ENCODE measurements at regions not wholly inside any gene's neighbourhood (a gene's known extent, or its start where the extent isn't known, plus 50 kb on each side); places are given as distances from the start of the nearest gene placed in this dataset.

GRCh38 chr9:80893190-80893589, 796.2 kb downstream of the TLE1 start:
- no peak overlapping the region for H3K4me2 ChIP-seq (ENCODE audit: insufficient read depth, low read length)
- DNase-seq (ENCODE audit: low read depth, low spot score) (no peak), FAIRE-seq (no peak)
- H3K36me3 ChIP-seq (ENCODE audit: control insufficient read depth in 2 of 2, extremely low read depth in 1 of 2, insufficient read depth in 2 of 2, low read length in 2 of 2), result no peaks in the 10 kb centered on the region
- no peaks in the 10 kb centered on the region for H3K9me1 ChIP-seq (replicated peaks; ENCODE audit: control insufficient read depth, extremely low read depth, insufficient read depth, low read length)
- no peak for TF ChIP-seq POLR2A (IDR thresholded peaks at IDR 0.05; ENCODE audit: low read depth, low read length)
- no peak for TF ChIP-seq MYC (IDR thresholded peaks at IDR 0.05; ENCODE audit: low read depth, low read length)
- no peak for TF ChIP-seq GATA2 (IDR thresholded peaks at IDR 0.05; ENCODE audit: insufficient read depth, insufficient read length, low read depth, low read length)
- no peak for TF ChIP-seq MAX (IDR thresholded peaks at IDR 0.05; ENCODE audit: insufficient read depth, insufficient read length)
- TF ChIP-seq CTCF (IDR thresholded peaks at IDR 0.05; ENCODE audit: extremely low read depth in 1 of 2, insufficient read depth in 1 of 2, low read depth in 1 of 2, low read length in 2 of 2), result no peak
- no peak for TF ChIP-seq JUN (IDR thresholded peaks at IDR 0.05; ENCODE audit: borderline replicate concordance, insufficient read depth, insufficient read length, low read depth)
- no peak for TF ChIP-seq EZH2 (IDR thresholded peaks at IDR 0.05; ENCODE audit: borderline replicate concordance, low read depth, low read length, severe bottlenecking)
- TF ChIP-seq POLR2AphosphoS5 (IDR thresholded peaks at IDR 0.05; ENCODE audit: insufficient read depth, low read depth, low read length), result no peak
- no peak for TF ChIP-seq FOS (IDR thresholded peaks at IDR 0.05; ENCODE audit: borderline replicate concordance, insufficient read depth, low read length)
- intact Hi-C loops (cut with micrococcal nuclease) (no loop called here), dilution Hi-C loops (cut with MboI; ENCODE audit: extremely low pct_ligation_motif_present, low sequenced_read_pairs) (no loop called here)
- no peak overlapping the region for H3K27ac ChIP-seq (ENCODE audit: insufficient read depth, low read depth, low read length)
- H3K27me3 ChIP-seq (ENCODE audit: control insufficient read depth in 2 of 2, insufficient read depth in 2 of 2, low read length in 2 of 2), result no peaks in the 10 kb centered on the region
- H3K79me2 ChIP-seq (ENCODE audit: control insufficient read depth, insufficient read depth, low read length), result no peaks in the 10 kb centered on the region
- no peak overlapping the region for H2AFZ ChIP-seq (ENCODE audit: low read depth, low read length)
- no peaks in the 10 kb centered on the region for H3K9me3 ChIP-seq (replicated peaks; ENCODE audit: control insufficient read depth, insufficient read depth, low read length)
- no peak overlapping the region for H3K4me3 ChIP-seq (replicated peaks in 1 of 3; ENCODE audit: insufficient read depth in 1 of 3, low read depth in 1 of 3, low read length in 3 of 3)
- POLR2A ChIA-PET, result no interaction called here
- BruUV-seq (replicated peaks), result no TSS peak
- no peaks in the 10 kb centered on the region for H3K4me1 ChIP-seq (ENCODE audit: control insufficient read depth, extremely low read depth, insufficient read depth, low read length)
- no peak overlapping the region for H3K9ac ChIP-seq (replicated peaks; ENCODE audit: extremely low read depth, insufficient read depth, low read length)
- CTCF ChIA-PET, result interaction anchor here (1.1 to 1.2 kb wide), 2 partner anchors 9 to 18 kb away, joined by 3 read pairs; no protein-coding TSS in a partner anchor
- no peaks in the 10 kb centered on the region for H4K20me1 ChIP-seq (replicated peaks; ENCODE audit: control insufficient read depth, extremely low read depth, insufficient read depth, low read length)
